ENCODE measurements at regions not wholly inside any gene's neighbourhood (a gene's known extent, or its start where the extent isn't known, plus 50 kb on each side); places are given as distances from the start of the nearest gene placed in this dataset.

DNA sequence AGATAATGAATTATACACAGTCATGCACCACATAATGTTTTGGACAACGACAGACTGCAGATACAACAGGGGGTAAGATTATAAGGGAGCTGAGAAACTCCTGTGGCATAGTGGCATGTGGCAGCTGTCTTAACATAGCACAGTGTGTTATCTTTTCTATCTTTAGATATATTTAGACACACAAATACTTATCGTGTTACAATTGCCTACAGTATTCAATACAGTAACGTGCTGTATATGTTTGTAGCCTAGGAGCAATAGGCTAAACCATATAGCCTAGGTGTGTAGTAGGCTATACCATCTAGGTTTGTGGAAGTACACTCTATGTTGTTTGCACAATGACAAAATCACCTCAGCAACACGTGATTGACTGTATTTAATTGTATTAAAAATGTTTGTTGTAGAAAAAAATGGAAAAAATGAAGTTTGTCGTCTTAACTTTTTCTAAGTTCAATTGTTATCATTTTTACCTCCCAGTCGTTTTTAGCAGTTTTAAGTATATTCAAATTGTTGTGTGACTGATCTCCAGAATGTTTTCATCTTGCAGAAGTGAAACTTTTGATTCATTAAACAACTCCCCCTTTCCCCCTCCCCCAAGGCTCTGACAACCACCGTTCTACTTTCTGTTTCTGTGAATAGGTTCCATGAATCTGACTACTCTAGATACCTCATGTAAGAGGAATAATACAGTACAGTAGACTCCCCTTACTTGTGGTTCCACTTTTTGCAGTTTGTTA, 351.0 kb upstream of the B3GALT2 start (continued):
- TF ChIP-seq, protein P1, sequence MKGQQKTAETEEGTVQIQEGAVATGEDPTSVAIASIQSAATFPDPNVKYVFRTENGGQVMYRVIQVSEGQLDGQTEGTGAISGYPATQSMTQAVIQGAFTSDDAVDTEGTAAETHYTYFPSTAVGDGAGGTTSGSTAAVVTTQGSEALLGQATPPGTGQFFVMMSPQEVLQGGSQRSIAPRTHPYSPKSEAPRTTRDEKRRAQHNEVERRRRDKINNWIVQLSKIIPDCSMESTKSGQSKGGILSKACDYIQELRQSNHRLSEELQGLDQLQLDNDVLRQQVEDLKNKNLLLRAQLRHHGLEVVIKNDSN (IDR thresholded peaks at IDR 0.05; ENCODE audit: borderline replicate concordance, extremely low read length, insufficient read depth, low read depth, low read length): no peak
- TF ChIP-seq ETV6 (conservative IDR thresholded peaks at IDR 0.05 in 1 of 2, IDR thresholded peaks at IDR 0.05 in 1 of 2; ENCODE audit: borderline replicate concordance in 1 of 2, low read depth in 1 of 2) (peak in 1 of 2 experiments; percentile 46; a peak in 1 of 4 replicates), CBX5 (IDR thresholded peaks at IDR 0.05; ENCODE audit: low read depth) (peak; percentile 76), MEF2B (IDR thresholded peaks at IDR 0.05; ENCODE audit: partially characterized antibody, poor library complexity, severe bottlenecking) (peak; percentile 66), BCL11A (IDR thresholded peaks at IDR 0.05; ENCODE audit: low read depth, low read length) (peak; percentile 92), BACH1 (IDR thresholded peaks at IDR 0.05; ENCODE audit: borderline replicate concordance) (no peak; the same call in 1 of the 2 replicates), PAX5 (IDR thresholded peaks at IDR 0.05; ENCODE audit: borderline replicate concordance, low read depth, low read length) (peak; percentile 96), SREBF1 (IDR thresholded peaks at IDR 0.05; ENCODE audit: low read length) (peak; percentile 95)
- TF ChIP-seq, protein P2, sequence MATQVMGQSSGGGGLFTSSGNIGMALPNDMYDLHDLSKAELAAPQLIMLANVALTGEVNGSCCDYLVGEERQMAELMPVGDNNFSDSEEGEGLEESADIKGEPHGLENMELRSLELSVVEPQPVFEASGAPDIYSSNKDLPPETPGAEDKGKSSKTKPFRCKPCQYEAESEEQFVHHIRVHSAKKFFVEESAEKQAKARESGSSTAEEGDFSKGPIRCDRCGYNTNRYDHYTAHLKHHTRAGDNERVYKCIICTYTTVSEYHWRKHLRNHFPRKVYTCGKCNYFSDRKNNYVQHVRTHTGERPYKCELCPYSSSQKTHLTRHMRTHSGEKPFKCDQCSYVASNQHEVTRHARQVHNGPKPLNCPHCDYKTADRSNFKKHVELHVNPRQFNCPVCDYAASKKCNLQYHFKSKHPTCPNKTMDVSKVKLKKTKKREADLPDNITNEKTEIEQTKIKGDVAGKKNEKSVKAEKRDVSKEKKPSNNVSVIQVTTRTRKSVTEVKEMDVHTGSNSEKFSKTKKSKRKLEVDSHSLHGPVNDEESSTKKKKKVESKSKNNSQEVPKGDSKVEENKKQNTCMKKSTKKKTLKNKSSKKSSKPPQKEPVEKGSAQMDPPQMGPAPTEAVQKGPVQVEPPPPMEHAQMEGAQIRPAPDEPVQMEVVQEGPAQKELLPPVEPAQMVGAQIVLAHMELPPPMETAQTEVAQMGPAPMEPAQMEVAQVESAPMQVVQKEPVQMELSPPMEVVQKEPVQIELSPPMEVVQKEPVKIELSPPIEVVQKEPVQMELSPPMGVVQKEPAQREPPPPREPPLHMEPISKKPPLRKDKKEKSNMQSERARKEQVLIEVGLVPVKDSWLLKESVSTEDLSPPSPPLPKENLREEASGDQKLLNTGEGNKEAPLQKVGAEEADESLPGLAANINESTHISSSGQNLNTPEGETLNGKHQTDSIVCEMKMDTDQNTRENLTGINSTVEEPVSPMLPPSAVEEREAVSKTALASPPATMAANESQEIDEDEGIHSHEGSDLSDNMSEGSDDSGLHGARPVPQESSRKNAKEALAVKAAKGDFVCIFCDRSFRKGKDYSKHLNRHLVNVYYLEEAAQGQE (IDR thresholded peaks at IDR 0.05; ENCODE audit: low read depth, low read length): no peak
- TF ChIP-seq, protein P3, sequence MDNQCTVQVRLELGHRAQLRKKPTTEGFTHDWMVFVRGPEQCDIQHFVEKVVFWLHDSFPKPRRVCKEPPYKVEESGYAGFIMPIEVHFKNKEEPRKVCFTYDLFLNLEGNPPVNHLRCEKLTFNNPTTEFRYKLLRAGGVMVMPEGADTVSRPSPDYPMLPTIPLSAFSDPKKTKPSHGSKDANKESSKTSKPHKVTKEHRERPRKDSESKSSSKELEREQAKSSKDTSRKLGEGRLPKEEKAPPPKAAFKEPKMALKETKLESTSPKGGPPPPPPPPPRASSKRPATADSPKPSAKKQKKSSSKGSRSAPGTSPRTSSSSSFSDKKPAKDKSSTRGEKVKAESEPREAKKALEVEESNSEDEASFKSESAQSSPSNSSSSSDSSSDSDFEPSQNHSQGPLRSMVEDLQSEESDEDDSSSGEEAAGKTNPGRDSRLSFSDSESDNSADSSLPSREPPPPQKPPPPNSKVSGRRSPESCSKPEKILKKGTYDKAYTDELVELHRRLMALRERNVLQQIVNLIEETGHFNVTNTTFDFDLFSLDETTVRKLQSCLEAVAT (IDR thresholded peaks at IDR 0.05): 0 out of 2 replicates have a peak, but pooled peaks have one; percentile 34
- TF ChIP-seq, protein P4, sequence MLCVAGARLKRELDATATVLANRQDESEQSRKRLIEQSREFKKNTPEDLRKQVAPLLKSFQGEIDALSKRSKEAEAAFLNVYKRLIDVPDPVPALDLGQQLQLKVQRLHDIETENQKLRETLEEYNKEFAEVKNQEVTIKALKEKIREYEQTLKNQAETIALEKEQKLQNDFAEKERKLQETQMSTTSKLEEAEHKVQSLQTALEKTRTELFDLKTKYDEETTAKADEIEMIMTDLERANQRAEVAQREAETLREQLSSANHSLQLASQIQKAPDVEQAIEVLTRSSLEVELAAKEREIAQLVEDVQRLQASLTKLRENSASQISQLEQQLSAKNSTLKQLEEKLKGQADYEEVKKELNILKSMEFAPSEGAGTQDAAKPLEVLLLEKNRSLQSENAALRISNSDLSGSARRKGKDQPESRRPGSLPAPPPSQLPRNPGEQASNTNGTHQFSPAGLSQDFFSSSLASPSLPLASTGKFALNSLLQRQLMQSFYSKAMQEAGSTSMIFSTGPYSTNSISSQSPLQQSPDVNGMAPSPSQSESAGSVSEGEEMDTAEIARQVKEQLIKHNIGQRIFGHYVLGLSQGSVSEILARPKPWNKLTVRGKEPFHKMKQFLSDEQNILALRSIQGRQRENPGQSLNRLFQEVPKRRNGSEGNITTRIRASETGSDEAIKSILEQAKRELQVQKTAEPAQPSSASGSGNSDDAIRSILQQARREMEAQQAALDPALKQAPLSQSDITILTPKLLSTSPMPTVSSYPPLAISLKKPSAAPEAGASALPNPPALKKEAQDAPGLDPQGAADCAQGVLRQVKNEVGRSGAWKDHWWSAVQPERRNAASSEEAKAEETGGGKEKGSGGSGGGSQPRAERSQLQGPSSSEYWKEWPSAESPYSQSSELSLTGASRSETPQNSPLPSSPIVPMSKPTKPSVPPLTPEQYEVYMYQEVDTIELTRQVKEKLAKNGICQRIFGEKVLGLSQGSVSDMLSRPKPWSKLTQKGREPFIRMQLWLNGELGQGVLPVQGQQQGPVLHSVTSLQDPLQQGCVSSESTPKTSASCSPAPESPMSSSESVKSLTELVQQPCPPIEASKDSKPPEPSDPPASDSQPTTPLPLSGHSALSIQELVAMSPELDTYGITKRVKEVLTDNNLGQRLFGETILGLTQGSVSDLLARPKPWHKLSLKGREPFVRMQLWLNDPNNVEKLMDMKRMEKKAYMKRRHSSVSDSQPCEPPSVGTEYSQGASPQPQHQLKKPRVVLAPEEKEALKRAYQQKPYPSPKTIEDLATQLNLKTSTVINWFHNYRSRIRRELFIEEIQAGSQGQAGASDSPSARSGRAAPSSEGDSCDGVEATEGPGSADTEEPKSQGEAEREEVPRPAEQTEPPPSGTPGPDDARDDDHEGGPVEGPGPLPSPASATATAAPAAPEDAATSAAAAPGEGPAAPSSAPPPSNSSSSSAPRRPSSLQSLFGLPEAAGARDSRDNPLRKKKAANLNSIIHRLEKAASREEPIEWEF (IDR thresholded peaks at IDR 0.05; ENCODE audit: insufficient replicate concordance, low read depth, low read length): no peak
- TF ChIP-seq, protein P5, sequence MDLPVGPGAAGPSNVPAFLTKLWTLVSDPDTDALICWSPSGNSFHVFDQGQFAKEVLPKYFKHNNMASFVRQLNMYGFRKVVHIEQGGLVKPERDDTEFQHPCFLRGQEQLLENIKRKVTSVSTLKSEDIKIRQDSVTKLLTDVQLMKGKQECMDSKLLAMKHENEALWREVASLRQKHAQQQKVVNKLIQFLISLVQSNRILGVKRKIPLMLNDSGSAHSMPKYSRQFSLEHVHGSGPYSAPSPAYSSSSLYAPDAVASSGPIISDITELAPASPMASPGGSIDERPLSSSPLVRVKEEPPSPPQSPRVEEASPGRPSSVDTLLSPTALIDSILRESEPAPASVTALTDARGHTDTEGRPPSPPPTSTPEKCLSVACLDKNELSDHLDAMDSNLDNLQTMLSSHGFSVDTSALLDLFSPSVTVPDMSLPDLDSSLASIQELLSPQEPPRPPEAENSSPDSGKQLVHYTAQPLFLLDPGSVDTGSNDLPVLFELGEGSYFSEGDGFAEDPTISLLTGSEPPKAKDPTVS (IDR thresholded peaks at IDR 0.05; ENCODE audit: low read depth, low read length): no peak
- TF ChIP-seq, protein P6, sequence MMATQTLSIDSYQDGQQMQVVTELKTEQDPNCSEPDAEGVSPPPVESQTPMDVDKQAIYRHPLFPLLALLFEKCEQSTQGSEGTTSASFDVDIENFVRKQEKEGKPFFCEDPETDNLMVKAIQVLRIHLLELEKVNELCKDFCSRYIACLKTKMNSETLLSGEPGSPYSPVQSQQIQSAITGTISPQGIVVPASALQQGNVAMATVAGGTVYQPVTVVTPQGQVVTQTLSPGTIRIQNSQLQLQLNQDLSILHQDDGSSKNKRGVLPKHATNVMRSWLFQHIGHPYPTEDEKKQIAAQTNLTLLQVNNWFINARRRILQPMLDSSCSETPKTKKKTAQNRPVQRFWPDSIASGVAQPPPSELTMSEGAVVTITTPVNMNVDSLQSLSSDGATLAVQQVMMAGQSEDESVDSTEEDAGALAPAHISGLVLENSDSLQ (IDR thresholded peaks at IDR 0.05): peak; percentile 43; the same call in 1 of the 2 replicates
